ENCODE measurements at regions not wholly inside any gene's neighbourhood (a gene's known extent, or its start where the extent isn't known, plus 50 kb on each side); places are given as distances from the start of the nearest gene placed in this dataset.
A peak's percentile ranks its signal among the peaks of the same experiment; 100 is the strongest.

DNA sequence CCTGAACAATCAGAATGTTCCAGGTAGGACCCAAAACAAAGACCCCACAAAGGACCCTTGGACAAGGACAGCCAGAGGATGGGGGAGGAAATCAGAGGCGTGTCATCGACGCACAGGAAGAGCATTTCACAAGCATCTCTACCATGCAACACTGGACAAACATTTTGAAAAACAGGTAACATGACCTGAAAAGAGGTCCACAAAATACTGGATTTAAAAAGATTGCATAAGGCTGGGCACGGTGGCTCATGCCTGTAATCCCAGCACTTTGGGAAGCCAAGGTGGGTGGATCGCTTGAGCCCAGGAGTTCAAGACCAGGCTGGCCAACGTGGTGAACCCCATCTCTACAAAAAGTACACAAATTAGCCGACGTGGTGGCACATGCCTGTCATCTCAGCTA lies 60.5 kb upstream of the RNF32 start:
- no peak for ATAC-seq

DNA sequence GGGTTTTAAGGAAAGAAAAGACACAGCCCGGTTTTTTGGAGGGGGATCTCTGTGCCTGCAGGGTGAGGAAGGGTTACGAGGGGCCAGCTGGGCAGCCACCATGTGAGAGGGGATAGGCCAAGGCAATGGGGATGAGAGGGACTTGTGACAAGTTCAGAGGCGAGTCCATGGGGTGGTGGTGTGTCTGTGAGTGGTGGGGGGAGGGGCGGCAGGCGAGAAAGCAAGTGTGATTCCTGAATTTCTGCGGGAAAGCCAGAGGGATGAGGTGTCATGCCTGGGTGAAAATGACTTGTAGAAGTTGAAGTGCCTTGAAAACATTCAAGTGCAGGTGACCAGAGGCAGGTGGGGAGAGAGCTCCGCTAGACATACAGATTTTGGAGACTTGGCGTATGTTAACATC lies 61.0 kb upstream of the RNF32 start:
- DNase-seq (no peak), ATAC-seq (no peak)
- Histone ChIP-seq H3K9me3 (no peaks in the 10 kb centered on the region), H3K36me3 (no peaks in the 10 kb centered on the region), H3K27ac (no peak overlapping the region), H3K4me3 (no peak overlapping the region), H3K4me1 (no peaks in the 10 kb centered on the region), H3K27me3 (ENCODE audit: low read depth) (no peaks in the 10 kb centered on the region)
- intact Hi-C loops (cut with DNase I), result no loop called here
- TF ChIP-seq, protein P1, sequence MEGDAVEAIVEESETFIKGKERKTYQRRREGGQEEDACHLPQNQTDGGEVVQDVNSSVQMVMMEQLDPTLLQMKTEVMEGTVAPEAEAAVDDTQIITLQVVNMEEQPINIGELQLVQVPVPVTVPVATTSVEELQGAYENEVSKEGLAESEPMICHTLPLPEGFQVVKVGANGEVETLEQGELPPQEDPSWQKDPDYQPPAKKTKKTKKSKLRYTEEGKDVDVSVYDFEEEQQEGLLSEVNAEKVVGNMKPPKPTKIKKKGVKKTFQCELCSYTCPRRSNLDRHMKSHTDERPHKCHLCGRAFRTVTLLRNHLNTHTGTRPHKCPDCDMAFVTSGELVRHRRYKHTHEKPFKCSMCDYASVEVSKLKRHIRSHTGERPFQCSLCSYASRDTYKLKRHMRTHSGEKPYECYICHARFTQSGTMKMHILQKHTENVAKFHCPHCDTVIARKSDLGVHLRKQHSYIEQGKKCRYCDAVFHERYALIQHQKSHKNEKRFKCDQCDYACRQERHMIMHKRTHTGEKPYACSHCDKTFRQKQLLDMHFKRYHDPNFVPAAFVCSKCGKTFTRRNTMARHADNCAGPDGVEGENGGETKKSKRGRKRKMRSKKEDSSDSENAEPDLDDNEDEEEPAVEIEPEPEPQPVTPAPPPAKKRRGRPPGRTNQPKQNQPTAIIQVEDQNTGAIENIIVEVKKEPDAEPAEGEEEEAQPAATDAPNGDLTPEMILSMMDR (IDR thresholded peaks at IDR 0.05), result no peak

More for the DNA sequence above, 60.5 kb upstream of the RNF32 start:
- no peak overlapping the region for H3K4me3 ChIP-seq
- intact Hi-C loops (cut with DNase I), result no loop called here
- TF ChIP-seq, protein P1 (IDR thresholded peaks at IDR 0.05), result no peak
- H3K27me3 ChIP-seq (ENCODE audit: low read depth), result no peaks in the 10 kb centered on the region
- DNase-seq, result no peak
- H3K27ac ChIP-seq, result no peak overlapping the region
- no peaks in the 10 kb centered on the region for H3K36me3 ChIP-seq
- H3K9me3 ChIP-seq, result peaks cover under 1% of the 10 kb centered on the region
- H3K4me1 ChIP-seq, result no peaks in the 10 kb centered on the region

DNA sequence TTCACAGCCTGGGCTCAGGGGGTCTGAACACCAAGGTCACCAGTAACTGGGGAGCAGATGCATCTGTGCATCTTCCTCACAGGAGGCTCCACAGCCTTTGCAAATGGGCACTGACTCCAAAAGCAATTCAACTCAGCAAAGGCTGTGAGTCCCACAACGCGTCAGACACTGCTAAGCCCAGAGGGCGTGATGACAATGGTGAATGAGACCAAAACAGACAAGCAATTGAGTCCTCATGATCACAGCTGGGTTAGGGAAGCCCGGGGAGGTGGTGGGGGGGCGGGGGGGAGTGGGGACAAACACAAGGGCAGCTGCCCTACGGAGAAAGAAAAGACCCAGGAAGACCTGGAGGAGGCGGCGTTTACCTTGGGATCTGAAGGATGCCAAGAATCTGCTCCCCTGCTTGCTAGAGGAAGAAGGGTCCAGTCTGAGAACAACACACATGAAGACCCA lies 61.6 kb upstream of the RNF32 start:
- ATAC-seq (no peak), DNase-seq (no peak)
- Histone ChIP-seq H3K27ac (no peak overlapping the region), H3K4me3 (no peak overlapping the region), H3K9me3 (no peaks in the 10 kb centered on the region), H3K4me1 (no peaks in the 10 kb centered on the region), H3K36me3 (no peaks in the 10 kb centered on the region), H3K27me3 (ENCODE audit: low read depth) (no peaks in the 10 kb centered on the region)
- intact Hi-C loops (cut with DNase I), result no loop called here
- TF ChIP-seq, protein P1 (IDR thresholded peaks at IDR 0.05), result no peak

DNA sequence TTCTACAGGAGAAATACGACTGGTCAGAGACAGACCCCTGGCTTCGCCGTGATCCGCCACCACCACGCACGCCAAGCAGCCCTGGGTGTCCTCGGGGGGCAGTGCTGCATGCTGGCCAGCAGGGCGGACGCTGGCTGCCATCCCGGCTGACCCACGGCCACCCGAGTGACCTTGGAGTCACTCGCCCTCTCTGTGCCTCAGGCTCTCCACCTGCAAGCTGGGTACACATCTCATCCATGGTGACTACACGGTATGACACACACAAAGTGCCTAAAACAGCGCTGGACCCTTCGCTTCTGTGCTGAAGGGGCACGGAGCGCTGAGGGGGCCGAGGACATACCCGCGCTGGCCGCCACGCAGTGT lies 62.0 kb upstream of the RNF32 start:
- DNase-seq (no peak), ATAC-seq (peak in 1 of 2 donors; percentile 19)
- TF ChIP-seq, protein P1 (IDR thresholded peaks at IDR 0.05), result no peak
- Histone ChIP-seq H3K4me1 (no peaks in the 10 kb centered on the region), H3K9me3 (no peaks in the 10 kb centered on the region), H3K27me3 (ENCODE audit: low read depth) (no peaks in the 10 kb centered on the region), H3K36me3 (no peaks in the 10 kb centered on the region), H3K27ac (no peak overlapping the region), H3K4me3 (no peak overlapping the region)
- intact Hi-C loops (cut with DNase I), result no loop called here

DNA sequence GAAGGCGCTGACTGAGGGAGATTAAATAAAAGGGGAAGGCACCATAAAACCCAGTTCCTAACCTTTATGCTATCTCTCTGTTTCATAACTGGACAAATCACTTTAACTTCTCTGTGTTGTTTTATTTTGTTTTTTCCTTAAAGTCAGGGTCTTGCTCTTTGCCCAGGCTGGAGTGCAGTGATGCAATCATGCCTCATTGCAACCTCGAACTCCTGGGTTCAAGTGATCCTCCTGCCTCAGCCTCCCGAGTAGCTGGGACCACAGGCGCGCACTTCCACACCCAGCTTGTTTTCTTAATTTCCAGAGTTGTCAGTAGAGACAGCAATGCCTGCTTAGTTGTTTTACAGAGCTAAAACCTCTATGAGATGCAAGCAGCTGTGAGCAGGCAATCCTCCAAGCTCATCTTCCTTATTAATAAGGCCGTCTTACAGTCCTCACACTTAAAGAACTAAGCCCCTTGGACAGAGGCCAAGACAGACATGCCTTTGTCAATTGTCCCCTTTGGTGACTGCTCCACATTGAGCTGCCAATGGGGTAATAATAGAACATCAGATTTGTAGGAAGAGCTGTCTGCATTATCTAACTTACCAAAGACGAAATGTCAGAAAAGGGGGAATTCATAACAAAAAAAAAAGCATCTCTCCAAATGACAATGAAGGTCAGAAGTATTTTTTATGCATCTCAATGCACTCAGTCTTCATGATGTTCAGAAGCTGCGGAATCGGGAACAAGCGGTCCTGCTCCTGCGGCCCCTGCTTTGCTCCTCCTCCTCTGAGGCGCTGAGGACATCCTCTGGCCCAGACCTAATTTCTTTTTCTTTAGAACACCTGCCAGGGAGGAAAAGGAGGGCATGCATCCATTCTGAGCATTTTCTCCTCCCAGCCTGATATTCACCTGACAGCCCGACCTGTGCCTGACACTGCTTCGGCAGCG lies 62.7 kb upstream of the RNF32 start:
- H3K4me1 ChIP-seq, result no peaks in the 10 kb centered on the region
- no peak overlapping the region for H3K27ac ChIP-seq
- intact Hi-C loops (cut with DNase I), result no loop called here
- no peaks in the 10 kb centered on the region for H3K27me3 ChIP-seq (ENCODE audit: low read depth)
- no peaks in the 10 kb centered on the region for H3K36me3 ChIP-seq
- ATAC-seq (no peak), DNase-seq (no peak)
- H3K9me3 ChIP-seq, result no peaks in the 10 kb centered on the region
- no peak overlapping the region for H3K4me3 ChIP-seq
- TF ChIP-seq, protein P1 (IDR thresholded peaks at IDR 0.05), result no peak

Measured in lower lobe of right lung (tissue), 2 donors.